ENCODE measurements at regions not wholly inside any gene's neighbourhood (a gene's known extent, or its start where the extent isn't known, plus 50 kb on each side); places are given as distances from the start of the nearest gene placed in this dataset.
"Not testable (repeated sequence)": the region's sequence is repeated elsewhere in the genome, so short reads cannot be mapped to it uniquely, and the experiment has no call there.

DNA sequence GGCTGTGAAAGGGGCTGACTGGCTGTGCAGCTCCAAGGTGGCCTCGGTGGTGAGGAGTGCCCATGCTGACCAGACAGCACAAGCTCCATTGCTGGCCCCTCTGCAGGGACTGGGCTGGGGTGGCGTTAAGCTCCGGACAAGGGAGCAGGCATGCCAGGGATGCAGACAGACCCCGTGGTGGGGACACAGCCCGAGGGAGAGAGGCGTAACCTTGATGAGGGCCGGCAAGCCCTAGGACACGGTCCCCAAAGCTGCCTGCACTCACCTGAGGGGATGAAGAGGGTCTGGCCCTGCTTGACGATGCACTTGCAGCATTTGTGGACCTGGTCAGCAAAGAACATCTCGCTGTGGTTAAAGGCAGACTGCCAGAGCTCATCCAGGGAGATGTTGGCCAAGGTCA is 217.9 kb downstream of the TUBA3C start:
- not testable (repeated sequence) for TF ChIP-seq ASH2L (IDR thresholded peaks at IDR 0.05; ENCODE audit: borderline replicate concordance, low read depth); CEBPB (IDR thresholded peaks at IDR 0.05; ENCODE audit: borderline replicate concordance in 1 of 2, low read depth in 2 of 2, low read length in 2 of 2); TARDBP (IDR thresholded peaks at IDR 0.05; ENCODE audit: borderline replicate concordance); RAD51 (IDR thresholded peaks at IDR 0.05); YY1 (IDR thresholded peaks at IDR 0.05; ENCODE audit: low read depth, low read length); MEF2A (IDR thresholded peaks at IDR 0.05; ENCODE audit: insufficient read depth, low read depth, low read length); GABPA (IDR thresholded peaks at IDR 0.05; ENCODE audit: low read depth)
- TF ChIP-seq, protein P1, sequence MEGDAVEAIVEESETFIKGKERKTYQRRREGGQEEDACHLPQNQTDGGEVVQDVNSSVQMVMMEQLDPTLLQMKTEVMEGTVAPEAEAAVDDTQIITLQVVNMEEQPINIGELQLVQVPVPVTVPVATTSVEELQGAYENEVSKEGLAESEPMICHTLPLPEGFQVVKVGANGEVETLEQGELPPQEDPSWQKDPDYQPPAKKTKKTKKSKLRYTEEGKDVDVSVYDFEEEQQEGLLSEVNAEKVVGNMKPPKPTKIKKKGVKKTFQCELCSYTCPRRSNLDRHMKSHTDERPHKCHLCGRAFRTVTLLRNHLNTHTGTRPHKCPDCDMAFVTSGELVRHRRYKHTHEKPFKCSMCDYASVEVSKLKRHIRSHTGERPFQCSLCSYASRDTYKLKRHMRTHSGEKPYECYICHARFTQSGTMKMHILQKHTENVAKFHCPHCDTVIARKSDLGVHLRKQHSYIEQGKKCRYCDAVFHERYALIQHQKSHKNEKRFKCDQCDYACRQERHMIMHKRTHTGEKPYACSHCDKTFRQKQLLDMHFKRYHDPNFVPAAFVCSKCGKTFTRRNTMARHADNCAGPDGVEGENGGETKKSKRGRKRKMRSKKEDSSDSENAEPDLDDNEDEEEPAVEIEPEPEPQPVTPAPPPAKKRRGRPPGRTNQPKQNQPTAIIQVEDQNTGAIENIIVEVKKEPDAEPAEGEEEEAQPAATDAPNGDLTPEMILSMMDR (IDR thresholded peaks at IDR 0.05 in 2 of 3, conservative IDR thresholded peaks at IDR 0.05 in 1 of 3; ENCODE audit: control insufficient read depth in 2 of 3, extremely low read depth in 1 of 3, insufficient read depth in 1 of 3, low read depth in 3 of 3, low read length in 3 of 3): not testable (repeated sequence)
- TF ChIP-seq, protein P2, sequence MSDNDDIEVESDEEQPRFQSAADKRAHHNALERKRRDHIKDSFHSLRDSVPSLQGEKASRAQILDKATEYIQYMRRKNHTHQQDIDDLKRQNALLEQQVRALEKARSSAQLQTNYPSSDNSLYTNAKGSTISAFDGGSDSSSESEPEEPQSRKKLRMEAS (IDR thresholded peaks at IDR 0.05; ENCODE audit: low read depth, low read length): not testable (repeated sequence)

Measured in GM12878 (cell line).